ENCODE measurements at regions not wholly inside any gene's neighbourhood (a gene's known extent, or its start where the extent isn't known, plus 50 kb on each side); places are given as distances from the start of the nearest gene placed in this dataset.

- TF ChIP-seq CBX8 (IDR thresholded peaks at IDR 0.05; ENCODE audit: borderline replicate concordance, low read depth, low read length) = no peak
- no peak for TF ChIP-seq TAF1 (IDR thresholded peaks at IDR 0.05; ENCODE audit: low read depth, low read length)
- TF ChIP-seq RFX5 (IDR thresholded peaks at IDR 0.05; ENCODE audit: borderline replicate concordance, low read depth, low read length) = no peak
- TF ChIP-seq CTCF (IDR thresholded peaks at IDR 0.05; ENCODE audit: control extremely low read depth in 1 of 3, insufficient read depth in 1 of 3, low read depth in 1 of 3, low read length in 3 of 3) = no peak
- TF ChIP-seq MAX (IDR thresholded peaks at IDR 0.05) = no peak
- no peak for TF ChIP-seq TEAD4 (IDR thresholded peaks at IDR 0.05; ENCODE audit: low read depth, low read length)
- no peak for TF ChIP-seq POLR2A (IDR thresholded peaks at IDR 0.05; ENCODE audit: control extremely low read depth in 1 of 2, low read depth in 2 of 2, low read length in 2 of 2)
- no peak for TF ChIP-seq POLR2AphosphoS5 (IDR thresholded peaks at IDR 0.05; ENCODE audit: low read depth, low read length)
- no peak for TF ChIP-seq RAD21 (IDR thresholded peaks at IDR 0.05 in 1 of 2, conservative IDR thresholded peaks at IDR 0.05 in 1 of 2; ENCODE audit: low read depth in 2 of 2, low read length in 2 of 2)
Observed at GRCh38 chr7:28362182-28362581, 50.1 kb upstream of the CREB5 start.

All from H1 (cell line).